K562 (cell line): ENCODE measurements at regions not wholly inside any gene's neighbourhood (a gene's known extent, or its start where the extent isn't known, plus 50 kb on each side); places are given as distances from the start of the nearest gene placed in this dataset.

Experiments
- ATAC-seq: fragments of 200-7000 bp; cut with Tn5 transposase; 3 replicates; pipeline ENCODE4 v1.9.1; 2020; ENCODE audit warnings: moderate library complexity
- BruUV-seq: library from RNA; stranded (reverse); fragments of 400-500 nt; replicated peaks from 2 replicates; lab custom pipeline; 2021; lab: Mats Ljungman, UMichigan
- CTCF ChIA-PET: fragments of 300-600 bp; formaldehyde crosslinking; extraction: SDS; loops from one replicate; lab custom pipeline; 2021; ENCODE audit warnings: low intra/inter-chr PET ratio; lab: Yijun Ruan, JAX
- POLR2A ChIA-PET: fragments of 300-600, 350-650 bp; sonication (Branson Sonifier 250); formaldehyde crosslinking; extraction: SDS; loops from one replicate; lab custom pipeline; 2021; ENCODE audit warnings: antibody characterized with exemption, inconsistent platforms; lab: Yijun Ruan, JAX
- DNase-seq, 4 experiments: peaks; one replicate each; pipeline versions ENCODE4 v3.0.0 to v3.0.0-alpha.2; 2011 to 2018; ENCODE audit warnings: low spot score in 3 of 4, mixed read lengths in 3 of 4; ENCODE audit errors: extremely low read depth in 1 of 4
- FAIRE-seq: peaks from 2 replicates; lab custom pipeline; 2011; peaks lifted over from hg19 to GRCh38; lab: Jason Lieb, UNC
- H2AFZ ChIP-seq: 2 replicates; pipeline ENCODE4 v1.6.0; 2011; ENCODE audit warnings: low read depth, low read length, control low read depth, inconsistent platforms
- H3K27ac ChIP-seq: fragments of 200-600 bp; 3 replicates; pipeline ENCODE4 v1.8.0; 2011; ENCODE audit warnings: low read depth, mild to moderate bottlenecking, control low read depth, inconsistent platforms, low read length, moderate library complexity, mixed read lengths; ENCODE audit errors: extremely low read depth
- H3K27me3 ChIP-seq, 2 experiments: fragments of 300-600 bp in 1 of 2; 2 replicates in 1 of 2; 3 replicates in 1 of 2; pipeline versions ENCODE4 v1.6.0 to v1.8.0; 2011; ENCODE audit warnings: inconsistent platforms in 2 of 2, low read length in 2 of 2, mild to moderate bottlenecking in 1 of 2, mixed read lengths in 1 of 2, moderate library complexity in 1 of 2; ENCODE audit not compliant: control insufficient read depth in 2 of 2, insufficient read depth in 2 of 2
- H3K36me3 ChIP-seq: fragments of 300-600 bp; 3 replicates; pipeline ENCODE4 v1.8.0; 2011; ENCODE audit warnings: mild to moderate bottlenecking, low read length, inconsistent platforms; ENCODE audit not compliant: control insufficient read depth, insufficient read depth
- H3K4me1 ChIP-seq, 2 experiments: fragments of 200-600 bp in 1 of 2; replicated peaks in 1 of 2; 2 replicates in 1 of 2; 3 replicates in 1 of 2; pipeline versions ENCODE4 v1.5.1 to v1.8.0; 2011; ENCODE audit warnings: inconsistent platforms in 2 of 2, low read length in 2 of 2, mild to moderate bottlenecking in 1 of 2, mixed read lengths in 1 of 2, moderate library complexity in 1 of 2; ENCODE audit not compliant: control insufficient read depth in 2 of 2, insufficient read depth in 2 of 2
- H3K4me2 ChIP-seq: 2 replicates; pipeline ENCODE4 v1.6.1; 2011; ENCODE audit warnings: low read length, control low read depth, inconsistent platforms, mixed read lengths; ENCODE audit not compliant: insufficient read depth
- H3K4me3 ChIP-seq: fragments of 200-600 bp; sonication (generic), shearing (Covaris generic); 2 replicates; pipeline ENCODE4 v1.5.1; 2016; ENCODE audit warnings: control low read depth, inconsistent platforms
- H3K79me2 ChIP-seq: fragments of 200-600 bp; 3 replicates; pipeline ENCODE4 v1.8.0; 2011; ENCODE audit warnings: low read length, inconsistent platforms; ENCODE audit not compliant: control insufficient read depth, insufficient read depth
- H3K9ac ChIP-seq, 2 experiments: 2 replicates each; pipeline versions ENCODE4 v1.6.0 to v1.6.1; 2011; ENCODE audit warnings: low read depth in 2 of 2, low read length in 2 of 2, control low read depth in 1 of 2, inconsistent platforms in 1 of 2, mild to moderate bottlenecking in 1 of 2, mixed read lengths in 1 of 2; ENCODE audit not compliant: insufficient read depth in 1 of 2
- H3K9me1 ChIP-seq: one replicate; pipeline ENCODE4 v1.6.0; 2011; ENCODE audit warnings: inconsistent platforms, mild to moderate bottlenecking, low read length, moderate library complexity; ENCODE audit not compliant: control insufficient read depth, insufficient read depth
- H3K9me3 ChIP-seq: replicated peaks from 2 replicates; pipeline ENCODE4 v1.5.1; 2011; ENCODE audit warnings: low read depth, low read length, inconsistent platforms; ENCODE audit not compliant: control insufficient read depth, insufficient read depth
- H4K20me1 ChIP-seq: replicated peaks from 2 replicates; pipeline ENCODE4 v1.6.1; 2011; ENCODE audit warnings: low read length, inconsistent platforms, mixed read lengths; ENCODE audit not compliant: control insufficient read depth, insufficient read depth
- BRD9 ChIP-seq: fragments of 450-650 bp; IDR thresholded peaks from 2 replicates; pipeline ENCODE4 v1.6.1; 2018; ENCODE audit warnings: low read depth; ENCODE audit not compliant: partially characterized antibody
- ESRRA ChIP-seq: fragments of 450-650 bp; IDR thresholded peaks from 2 replicates; pipeline ENCODE4 v1.6.1; 2014; ENCODE audit warnings: low read depth, mild to moderate bottlenecking, moderate library complexity, borderline replicate concordance
- XRCC3 ChIP-seq: fragments of 450-650 bp; IDR thresholded peaks from 2 replicates; pipeline ENCODE4 v1.6.1; 2017; ENCODE audit warnings: mild to moderate bottlenecking, moderate library complexity
- ZNF384 ChIP-seq: IDR thresholded peaks from 2 replicates; pipeline ENCODE4 v1.6.1; 2012; ENCODE audit warnings: low read depth, low read length, improper control_type of control experiment
- WGBS: fragments of 100-300 bp; shearing (Covaris generic); methylation state at CpG from one replicate; pipeline ENCODE4 v1.1.6; 2016; ENCODE audit warnings: low coverage, mixed read lengths; ENCODE audit not compliant: insufficient coverage; ENCODE audit errors: missing lambda C conversion rate; 5-methylcytosine and 5-hydroxymethylcytosine counted together
- in situ Hi-C: fragments of 300-500 bp; cut with MboI; formaldehyde crosslinking; loops from 4 replicates; pipeline ENCODE4 v1.15.0; 2018; ENCODE audit warnings: inconsistent platforms, mixed read lengths
- intact Hi-C: fragments of 100-400 bp; cut with micrococcal nuclease; formaldehyde crosslinking; loops from 2 replicates; pipeline ENCODE4 v1.14.2; 2022
- TF ChIP-seq, protein P1 (sequence below): fragments of 250-450 bp; sonication (Bioruptor Pico); IDR thresholded peaks from 2 replicates; pipeline ENCODE4 v1.8.0; 2022; ENCODE audit warnings: inconsistent platforms, mild to moderate bottlenecking, moderate library complexity, borderline replicate concordance
- TF ChIP-seq, protein P2 (sequence below), 3 experiments: fragments of 200-800 bp in 1 of 3; sonication (Bioruptor generic) in 1 of 3; sonication (generic) in 1 of 3; formaldehyde crosslinking in 1 of 3; IDR thresholded peaks; 2 replicates each; pipeline versions ENCODE4 v1.6.1 to v1.8.0; 2016 to 2022; ENCODE audit warnings: mild to moderate bottlenecking in 2 of 3, missing compliant biosample characterization in 2 of 3, missing genetic modification characterization in 2 of 3, missing genetic modification reagents in 1 of 3

DNA sequence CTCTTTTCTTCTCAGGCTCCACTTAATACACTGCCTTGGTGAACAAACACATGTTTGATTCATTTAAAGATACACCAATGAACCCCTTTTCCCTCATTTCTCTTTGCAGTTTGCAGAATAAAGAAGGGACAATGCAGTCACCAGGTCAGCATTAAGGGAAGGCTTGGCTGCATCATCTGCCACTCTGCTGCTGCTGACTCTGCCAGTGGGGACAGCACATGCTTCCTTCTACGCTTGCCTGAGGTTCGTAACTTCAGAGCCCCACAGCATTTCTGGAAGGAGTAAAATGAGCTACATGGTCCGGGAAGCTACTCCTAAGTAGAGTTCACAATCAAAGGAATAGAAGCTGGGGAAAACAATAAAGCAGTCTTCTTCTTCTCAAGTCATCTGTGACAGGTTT is 178.9 kb upstream of the GATB start:
- H2AFZ ChIP-seq: no peak overlapping the region
- H3K9me1 ChIP-seq: no peaks in the 10 kb centered on the region
- H3K27me3 ChIP-seq: no peaks in the 10 kb centered on the region
- in situ Hi-C loops: no loop called here
- H3K9ac ChIP-seq: no peak overlapping the region
- ATAC-seq (no peak), FAIRE-seq (no peak), DNase-seq (no peak)
- BruUV-seq: no TSS peak
- H3K4me2 ChIP-seq: no peak overlapping the region
- H3K4me3 ChIP-seq: no peak overlapping the region
- ChIA-PET POLR2A (no interaction called here), CTCF (no interaction called here)
- no peak overlapping the region for H3K27ac ChIP-seq
- H4K20me1 ChIP-seq: no peaks in the 10 kb centered on the region
- intact Hi-C loops: loop anchor here (10.0 kb wide), 1 partner anchor 295 kb away; no protein-coding TSS in a partner anchor
- H3K36me3 ChIP-seq: no peaks in the 10 kb centered on the region
- no peaks in the 10 kb centered on the region for H3K4me1 ChIP-seq
- no peaks in the 10 kb centered on the region for H3K9me3 ChIP-seq
- 0% methylated on average over 3 of the region's 3 CpGs for WGBS
- TF ChIP-seq ZNF384 (no peak), XRCC3 (no peak)
- TF ChIP-seq, protein P1, sequence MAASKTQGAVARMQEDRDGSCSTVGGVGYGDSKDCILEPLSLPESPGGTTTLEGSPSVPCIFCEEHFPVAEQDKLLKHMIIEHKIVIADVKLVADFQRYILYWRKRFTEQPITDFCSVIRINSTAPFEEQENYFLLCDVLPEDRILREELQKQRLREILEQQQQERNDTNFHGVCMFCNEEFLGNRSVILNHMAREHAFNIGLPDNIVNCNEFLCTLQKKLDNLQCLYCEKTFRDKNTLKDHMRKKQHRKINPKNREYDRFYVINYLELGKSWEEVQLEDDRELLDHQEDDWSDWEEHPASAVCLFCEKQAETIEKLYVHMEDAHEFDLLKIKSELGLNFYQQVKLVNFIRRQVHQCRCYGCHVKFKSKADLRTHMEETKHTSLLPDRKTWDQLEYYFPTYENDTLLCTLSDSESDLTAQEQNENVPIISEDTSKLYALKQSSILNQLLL (CRISPR knock-in tag): no peak
- no peaks in the 10 kb centered on the region for H3K79me2 ChIP-seq

DNA sequence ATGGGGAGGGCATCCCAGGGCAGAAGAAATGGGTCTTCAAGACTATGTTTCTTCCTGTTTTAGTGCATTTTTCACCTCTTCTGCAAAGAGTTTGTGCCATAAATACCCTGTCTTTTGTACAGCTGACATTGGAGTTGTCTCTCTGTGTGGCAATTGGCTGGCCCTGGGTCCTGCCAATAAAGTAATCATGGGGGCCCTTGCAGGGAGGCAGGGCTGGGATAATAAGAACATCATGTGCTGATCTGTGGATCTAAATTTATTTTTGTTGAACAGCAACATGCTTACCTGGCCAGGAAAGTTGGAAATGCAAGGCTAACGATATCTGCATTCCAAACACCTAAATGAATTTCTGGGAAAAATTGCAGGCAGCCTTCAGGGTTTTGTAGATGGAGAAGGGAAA is 174.6 kb upstream of the GATB start:
- H3K9ac ChIP-seq: no peak overlapping the region
- intact Hi-C loops (loop anchor here (10.0 kb wide), 1 partner anchor 291 kb away; no protein-coding TSS in a partner anchor), in situ Hi-C loops (no loop called here)
- TF ChIP-seq, protein P2, sequence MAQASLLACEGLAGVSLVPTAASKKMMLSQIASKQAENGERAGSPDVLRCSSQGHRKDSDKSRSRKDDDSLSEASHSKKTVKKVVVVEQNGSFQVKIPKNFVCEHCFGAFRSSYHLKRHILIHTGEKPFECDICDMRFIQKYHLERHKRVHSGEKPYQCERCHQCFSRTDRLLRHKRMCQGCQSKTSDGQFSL (CRISPR knock-in tag; IDR thresholded peaks at IDR 0.05): no peak
- TF ChIP-seq, protein P2 (tag; IDR thresholded peaks at IDR 0.05): no peak
- TF ChIP-seq BRD9 (no peak), ESRRA (no peak)
- no peak overlapping the region for H3K4me2 ChIP-seq
- FAIRE-seq (no peak), DNase-seq (no peak), ATAC-seq (no peak)
- WGBS: 0% methylated on average over 1 of the region's 1 CpG
- no peak overlapping the region for H3K4me3 ChIP-seq
- no peaks in the 10 kb centered on the region for H3K36me3 ChIP-seq
- no TSS peak for BruUV-seq
- H4K20me1 ChIP-seq: no peaks in the 10 kb centered on the region
- H2AFZ ChIP-seq: no peak overlapping the region
- CTCF ChIA-PET: no interaction called here
- H3K9me1 ChIP-seq: no peaks in the 10 kb centered on the region
- H3K27ac ChIP-seq: no peak overlapping the region
- no peaks in the 10 kb centered on the region for H3K79me2 ChIP-seq
- POLR2A ChIA-PET: no interaction called here
- no peaks in the 10 kb centered on the region for H3K4me1 ChIP-seq
- no peaks in the 10 kb centered on the region for H3K9me3 ChIP-seq
- H3K27me3 ChIP-seq: no peaks in the 10 kb centered on the region
